Hypothalamus (tissue), 51 donors: ENCODE measurements at regions not wholly inside any gene's neighbourhood (a gene's known extent, or its start where the extent isn't known, plus 50 kb on each side); places are given as distances from the start of the nearest gene placed in this dataset.

ENCODE experiments used
- DNase-seq, 51 donors: peaks; one replicate each; lab custom pipeline; 2025; lab: John Stamatoyannopoulos, UW

DNA sequence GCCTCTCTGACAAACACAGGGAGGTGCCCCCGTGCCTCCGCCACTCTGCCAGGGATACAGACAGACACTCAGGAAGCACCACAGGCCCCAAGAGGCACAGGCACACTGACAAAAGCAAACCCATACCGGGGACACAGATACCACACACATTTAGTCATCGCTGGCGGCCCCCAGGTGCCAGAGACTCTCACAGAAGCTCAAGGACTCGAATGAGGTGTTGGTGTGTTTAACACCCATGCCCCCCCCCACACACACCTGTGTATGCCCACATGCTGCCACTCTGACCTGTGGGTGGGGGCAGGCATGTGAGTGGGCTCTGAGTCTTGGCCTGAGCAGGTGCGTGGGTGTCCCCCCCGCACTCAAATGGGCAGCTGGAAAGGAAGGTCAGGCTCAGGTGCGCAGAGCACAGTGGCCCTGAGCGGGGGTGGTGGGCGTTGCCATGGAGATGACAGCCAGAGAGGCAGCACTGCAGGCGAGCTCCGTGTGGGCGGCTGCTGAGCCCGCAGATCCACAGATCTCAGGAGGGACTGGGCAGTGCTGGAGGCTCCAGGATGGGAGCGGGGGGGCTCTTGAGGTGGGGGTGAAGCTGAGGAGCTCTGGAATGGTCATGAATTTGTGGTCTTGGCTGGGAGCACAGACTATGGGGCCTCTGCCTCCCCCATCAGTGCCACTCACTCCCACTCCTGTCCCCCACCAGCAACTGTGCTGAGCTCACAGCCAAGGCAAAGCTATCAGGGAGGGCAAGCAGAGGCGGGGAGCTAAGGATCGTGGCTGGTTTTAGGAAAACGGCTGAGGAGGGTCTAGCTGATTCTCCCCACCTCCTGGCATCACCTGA lies 73.9 kb upstream of the TAF1B start:
- DNase-seq, result peak in 24 of 51 donors; percentile 6 to 63 (median 37)

DNA sequence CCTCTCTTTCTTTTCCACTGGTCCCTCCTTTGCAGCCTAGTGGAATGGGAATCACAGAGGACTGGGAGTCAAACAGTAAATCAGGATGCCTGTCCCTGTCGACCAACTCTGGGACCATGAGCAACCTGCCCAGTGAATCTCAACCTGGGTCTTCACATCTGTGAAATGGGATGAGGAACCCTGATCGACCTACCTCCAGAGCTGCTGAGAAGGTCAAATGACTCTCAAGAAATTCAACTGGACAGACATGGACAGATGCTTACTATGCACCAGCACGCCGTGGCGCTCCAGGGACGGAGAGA lies 73.3 kb upstream of the TAF1B start:
- no peak for DNase-seq

GRCh38 chr2:9770308-9771100 lies 72.8 kb upstream of the TAF1B start:
- peak in 37 of 51 donors; percentile 4 to 80 (median 53) for DNase-seq

- no peak for DNase-seq
These were observed 72.2 kb upstream of the TAF1B start for GRCh38 chr2:9771101-9771449.

DNA sequence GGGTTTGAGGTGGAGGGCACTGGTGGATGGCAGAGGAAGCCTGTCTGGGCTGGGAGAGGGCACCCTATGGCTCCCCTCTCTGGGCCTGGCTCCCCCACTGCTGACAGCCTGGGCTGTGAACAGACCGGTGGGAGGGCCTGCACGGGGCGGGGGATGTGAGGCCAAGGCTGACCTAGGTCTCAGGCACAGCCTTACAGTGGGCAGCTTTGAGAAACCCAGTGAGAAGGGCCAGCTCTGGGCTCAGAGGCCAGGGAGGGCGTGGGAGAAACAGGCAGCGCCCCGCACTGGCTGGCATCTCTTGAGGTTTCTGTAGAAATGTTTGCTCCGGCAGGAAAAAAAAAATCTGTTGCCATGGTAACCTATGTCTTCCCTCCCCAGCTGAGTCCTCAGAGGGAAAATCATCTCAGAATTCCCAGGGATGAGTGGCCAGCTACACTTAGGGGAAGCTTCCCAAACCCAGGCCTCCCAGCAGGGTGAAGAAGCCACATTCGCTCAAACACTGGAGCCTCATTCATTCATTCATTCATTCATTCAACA lies 71.7 kb upstream of the TAF1B start:
- peak in 24 of 51 donors; percentile 12 to 59 (median 39) for DNase-seq

GRCh38 chr2:9772035-9772998 lies 71.0 kb upstream of the TAF1B start:
- no peak for DNase-seq

DNA sequence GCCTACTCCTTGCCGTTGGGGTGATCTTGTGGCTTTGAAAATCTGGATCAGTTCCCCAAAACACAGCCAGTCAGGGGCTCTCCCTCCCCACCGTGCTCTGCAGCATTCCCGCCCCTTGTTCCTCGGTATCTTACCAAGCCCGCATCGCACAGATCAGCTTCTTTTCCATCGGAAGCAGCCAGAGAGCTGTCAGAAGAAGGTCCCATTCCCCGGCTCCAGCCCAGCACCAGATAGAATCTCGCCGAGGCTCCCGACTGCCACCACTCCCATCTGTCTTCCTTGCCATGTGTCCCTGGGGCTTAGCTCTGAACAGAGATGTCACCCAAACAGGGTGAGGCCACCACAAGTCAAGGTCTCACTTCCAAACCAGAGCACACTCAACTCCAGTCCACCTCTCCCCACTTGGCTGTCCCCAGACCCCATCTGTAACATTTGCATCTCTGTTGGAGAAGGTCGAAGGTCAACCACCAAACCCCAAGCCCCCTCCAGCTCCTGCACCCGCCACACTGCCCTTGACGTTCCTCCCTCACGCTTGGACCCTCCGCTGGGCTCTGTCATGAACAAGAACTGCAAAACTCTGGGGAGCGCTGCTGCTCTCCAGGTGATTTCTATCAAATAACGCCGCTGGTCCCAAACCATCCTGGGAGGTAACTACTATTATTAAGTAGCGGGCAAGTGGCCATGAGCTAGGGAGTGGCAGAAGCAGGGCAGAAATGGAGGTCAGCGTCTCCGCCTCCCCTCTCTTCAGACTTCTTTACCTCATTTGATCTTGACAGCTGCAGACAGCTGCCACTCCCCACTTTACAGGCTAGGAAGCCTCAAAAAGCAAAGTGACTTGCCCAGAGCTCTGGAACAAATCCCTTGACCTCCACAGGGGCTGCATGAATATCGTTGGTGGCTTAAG lies 70.0 kb upstream of the TAF1B start:
- DNase-seq, result no peak

- no peak for DNase-seq
These were observed 69.4 kb upstream of the TAF1B start for GRCh38 chr2:9773903-9774239.

GRCh38 chr2:9774266-9774665 lies 69.0 kb upstream of the TAF1B start:
- no peak for DNase-seq

DNA sequence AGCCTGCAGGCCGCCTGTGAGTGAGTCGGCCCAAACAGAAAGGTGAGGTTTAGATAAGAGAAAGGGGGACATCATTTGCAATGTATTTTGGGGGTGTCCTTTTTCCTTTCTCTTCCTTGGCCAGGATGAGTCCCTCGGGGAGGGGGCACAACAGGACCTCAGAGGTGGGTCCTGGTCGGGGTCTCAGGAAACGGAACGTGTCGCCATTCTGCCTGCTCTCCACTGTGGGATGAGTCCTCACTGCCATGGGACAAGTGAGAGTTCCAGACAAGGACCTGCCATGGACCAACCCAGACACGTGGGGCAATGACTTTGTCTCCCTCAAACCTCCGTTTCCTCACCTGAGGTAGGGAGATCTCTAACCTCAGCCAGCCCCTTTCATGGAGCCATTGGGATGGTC lies 67.9 kb upstream of the TAF1B start:
- DNase-seq, result no peak

DNA sequence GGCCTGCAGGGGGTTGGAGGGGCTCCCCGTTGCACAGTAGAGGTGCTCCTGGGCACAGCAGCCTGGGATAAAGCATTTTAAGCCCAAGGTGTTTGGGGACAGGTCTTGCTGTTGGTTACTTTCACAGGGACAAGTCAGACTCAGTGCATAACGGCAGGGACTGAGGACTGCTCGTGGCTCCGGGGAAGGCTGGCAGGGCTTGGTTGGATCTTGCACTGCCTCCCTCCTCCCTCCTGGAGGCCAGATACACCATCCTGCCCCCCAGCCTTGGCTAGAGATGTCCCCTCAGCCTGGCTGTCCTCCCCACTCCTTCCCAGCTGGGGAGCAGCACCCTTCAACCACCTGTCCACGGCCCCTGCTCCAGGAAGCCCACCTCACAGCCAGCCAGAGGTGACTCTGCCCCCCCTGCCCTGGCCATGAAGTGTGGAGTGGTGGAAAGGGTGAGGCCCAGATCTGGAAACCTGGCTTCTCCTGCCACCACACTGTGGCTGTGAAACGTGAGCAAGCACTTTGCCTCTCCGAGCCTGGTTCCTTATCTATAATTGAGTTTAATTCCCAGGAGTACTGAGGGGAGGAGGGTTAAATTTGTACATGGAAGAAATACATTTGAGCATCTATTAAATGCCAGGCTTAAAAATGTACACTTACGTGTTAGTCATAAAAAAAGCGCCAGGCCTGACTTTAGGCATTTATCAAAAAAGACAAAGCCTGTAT lies 67.1 kb upstream of the TAF1B start:
- no peak for DNase-seq

DNA sequence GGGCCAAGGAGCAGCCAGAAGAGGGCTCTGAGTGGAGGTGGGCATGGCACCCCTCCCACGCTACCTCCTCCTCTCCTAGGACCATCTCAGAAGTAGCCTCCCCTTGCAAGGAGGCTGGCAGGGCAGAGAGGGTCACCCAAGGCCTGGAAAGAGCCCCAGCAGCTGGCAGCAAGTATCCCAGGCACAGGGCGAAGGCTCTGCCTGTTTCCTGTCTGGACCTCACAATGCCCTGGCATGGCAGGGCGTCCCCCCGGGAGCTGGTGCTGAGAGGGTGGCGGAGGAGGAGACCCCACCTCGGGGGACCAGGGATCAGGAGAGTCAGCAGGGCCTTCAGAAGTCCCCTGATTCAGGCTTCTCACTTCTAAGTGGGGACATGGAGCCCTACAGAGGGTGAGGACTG lies 66.2 kb upstream of the TAF1B start:
- no peak for DNase-seq

DNA sequence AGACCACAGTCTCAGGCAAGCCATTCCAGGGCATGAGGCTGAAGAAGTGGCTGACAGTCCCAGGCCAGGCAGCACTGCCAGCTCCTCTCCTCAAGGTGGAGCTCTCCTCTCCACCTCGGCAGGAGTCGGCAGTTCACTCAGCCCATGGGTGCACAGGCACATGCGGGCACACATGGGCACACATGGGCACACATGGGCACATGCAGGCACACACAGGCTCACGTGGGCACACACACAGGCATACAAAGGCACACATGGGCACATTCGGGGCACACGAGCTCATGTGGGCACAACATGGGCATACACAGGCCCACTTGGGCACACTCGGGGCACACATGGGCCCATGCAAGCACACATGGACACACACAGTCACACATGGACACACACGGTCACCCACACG lies 65.3 kb upstream of the TAF1B start:
- no peak for DNase-seq

DNA sequence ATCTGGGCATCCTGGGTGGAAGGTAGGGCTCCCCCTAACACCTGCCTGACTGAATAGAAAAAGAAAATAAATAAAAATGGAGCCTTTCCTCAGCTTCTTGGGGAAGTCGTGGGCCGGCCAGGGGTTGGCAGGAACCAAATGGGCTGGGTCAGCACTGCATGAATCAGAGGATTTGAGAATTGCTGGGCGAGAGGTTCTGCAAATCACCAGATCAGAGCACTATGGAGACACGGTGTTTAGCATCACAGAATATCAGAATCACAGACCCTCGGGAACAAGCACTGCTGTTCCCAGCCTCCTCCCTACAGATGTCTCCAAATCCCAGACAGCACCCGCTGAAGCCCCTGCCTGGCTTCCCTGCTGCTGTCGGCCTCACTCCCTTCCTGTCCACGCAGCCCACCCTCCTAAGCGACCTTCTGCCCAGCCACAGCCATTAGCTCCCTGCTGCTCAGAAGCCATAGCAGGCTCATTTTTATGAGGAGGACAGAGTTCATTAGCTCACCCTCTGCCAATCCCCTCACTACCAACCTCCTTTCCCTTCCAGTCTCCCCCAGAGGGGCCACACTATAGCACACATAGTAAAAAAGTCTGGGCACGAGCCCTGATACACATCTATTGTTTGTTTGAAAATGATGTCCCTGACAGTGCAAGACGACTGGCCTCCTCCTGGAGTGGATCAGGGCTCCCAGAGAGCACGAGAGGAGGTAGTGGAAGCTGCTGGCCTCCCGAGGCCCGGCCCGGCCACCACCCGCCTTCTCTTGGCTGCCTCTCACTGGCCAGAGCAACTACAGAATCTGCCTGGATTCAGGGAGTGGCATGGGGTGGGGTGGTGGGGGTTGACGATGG lies 64.6 kb upstream of the TAF1B start:
- DNase-seq, result no peak

DNA sequence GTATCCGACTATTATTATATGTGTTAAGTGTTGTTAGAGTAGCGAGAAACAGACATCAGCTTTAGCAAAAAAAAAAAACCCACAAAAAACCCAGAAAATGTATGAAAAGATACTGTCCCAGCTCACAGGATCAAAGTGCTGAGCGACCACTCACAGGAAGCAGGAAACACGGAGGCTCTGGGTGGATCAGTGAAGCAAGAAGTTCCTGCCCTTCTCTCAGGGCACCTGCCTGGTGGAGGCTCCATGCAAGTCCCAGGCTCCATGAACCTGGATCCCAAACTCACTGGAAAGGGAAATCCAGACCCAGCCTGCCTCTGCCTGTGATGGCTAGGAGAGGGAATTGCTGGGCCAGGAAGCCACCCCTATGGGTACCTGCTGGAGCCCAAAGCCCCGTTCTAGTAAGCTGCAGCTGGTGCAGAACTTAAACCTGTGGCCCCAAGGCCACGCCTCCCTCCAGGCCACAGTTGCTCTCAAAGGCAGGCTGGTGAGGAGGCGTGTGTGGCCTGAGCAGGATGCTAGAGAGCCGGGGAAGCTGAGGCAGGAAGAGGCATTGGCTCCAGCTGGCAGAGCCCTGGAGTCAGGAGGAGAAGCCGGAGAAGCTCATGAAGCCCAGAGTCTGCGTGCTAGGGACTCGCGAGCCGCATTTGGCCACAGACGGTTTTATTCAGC lies 63.5 kb upstream of the TAF1B start:
- DNase-seq, result no peak

GRCh38 chr2:9780368-9781130 lies 62.7 kb upstream of the TAF1B start:
- no peak for DNase-seq

GRCh38 chr2:9781252-9781651 lies 62.0 kb upstream of the TAF1B start:
- no peak for DNase-seq
